ENCODE measurements at regions not wholly inside any gene's neighbourhood (a gene's known extent, or its start where the extent isn't known, plus 50 kb on each side); places are given as distances from the start of the nearest gene placed in this dataset.

DNA sequence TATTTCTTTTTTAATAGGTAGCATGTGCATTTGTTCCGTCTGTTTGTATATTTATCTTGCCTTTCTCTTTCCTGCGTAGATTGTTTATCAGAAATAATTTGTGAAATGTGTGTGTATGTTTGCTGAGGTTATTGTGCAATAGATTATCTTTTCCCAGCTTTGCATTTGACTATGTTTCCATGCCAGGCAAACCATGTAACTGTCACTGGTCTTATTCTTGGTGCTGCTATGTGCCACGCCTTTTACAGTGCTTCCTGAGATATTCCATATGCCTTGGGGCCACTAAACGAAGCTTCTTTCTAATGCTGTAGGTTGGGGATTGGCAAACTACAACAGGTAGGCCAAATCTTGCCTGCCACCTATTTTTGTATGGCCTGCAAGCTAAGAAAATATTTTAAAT, 598.8 kb downstream of the PLPP3 start:
- no peak for DNase-seq (ENCODE audit: low spot score)

DNA sequence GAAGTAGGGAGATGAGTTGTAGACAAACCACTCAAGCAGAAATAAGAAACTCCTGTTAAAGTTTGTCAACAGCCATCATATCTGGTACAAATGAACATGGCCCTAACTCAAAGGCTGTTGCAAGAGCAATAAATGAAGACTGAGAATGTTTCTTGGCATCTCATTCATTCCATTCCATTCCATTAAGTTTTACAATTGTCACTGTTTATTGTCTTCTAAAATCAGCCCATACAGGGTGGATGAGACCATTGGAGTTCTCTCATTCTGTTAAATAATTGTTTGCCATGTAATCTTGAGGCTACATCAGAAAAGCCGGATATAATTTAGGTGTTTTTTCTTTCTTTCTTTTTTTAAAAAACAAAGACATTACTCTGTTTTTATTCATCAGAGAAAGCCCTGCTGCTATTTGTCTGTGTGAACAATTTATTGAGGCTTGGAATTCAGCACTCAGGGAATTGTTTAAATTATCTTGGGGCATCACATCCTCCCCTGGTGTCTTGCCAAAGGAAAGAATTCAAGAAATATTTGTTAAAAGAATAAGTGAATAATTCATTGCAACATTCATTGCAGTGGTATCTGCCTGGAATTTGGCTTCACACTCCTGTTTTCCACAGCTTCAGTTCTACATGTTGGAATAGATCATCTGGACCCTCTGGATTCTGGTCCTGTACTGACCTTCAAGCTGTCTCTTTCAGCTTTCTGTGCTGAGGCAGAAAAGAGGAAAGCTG, 604.5 kb downstream of the PLPP3 start:
- DNase-seq (ENCODE audit: low spot score) = no peak

DNA sequence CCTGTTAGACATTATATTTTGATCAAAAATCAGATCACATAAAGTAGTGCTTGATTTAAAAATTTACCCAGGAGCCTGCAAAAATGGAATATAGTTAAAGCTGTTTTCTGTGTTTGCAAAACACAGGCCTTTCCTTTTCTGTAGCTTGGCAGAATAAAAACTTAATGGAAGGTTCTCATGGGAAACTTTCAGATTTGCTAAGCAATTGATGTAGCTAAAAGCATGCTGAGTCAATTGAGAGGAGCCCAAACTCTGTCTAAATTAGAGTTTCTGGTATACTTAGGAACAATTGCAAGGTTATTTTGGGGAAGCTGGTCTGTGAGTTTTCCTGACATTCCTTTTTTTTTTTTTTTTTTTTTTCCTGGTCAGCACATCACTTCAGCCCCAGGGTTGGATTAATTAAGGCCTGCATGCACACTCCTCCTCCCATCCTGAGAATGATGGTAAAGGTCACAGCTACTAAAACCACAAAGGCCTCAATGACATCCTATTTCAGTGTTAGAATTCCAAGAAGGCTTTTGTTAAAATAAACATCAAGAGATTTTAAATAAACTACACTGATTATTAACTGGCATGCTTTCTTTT, 608.7 kb downstream of the PLPP3 start:
- no peak for DNase-seq (ENCODE audit: low spot score)

DNA sequence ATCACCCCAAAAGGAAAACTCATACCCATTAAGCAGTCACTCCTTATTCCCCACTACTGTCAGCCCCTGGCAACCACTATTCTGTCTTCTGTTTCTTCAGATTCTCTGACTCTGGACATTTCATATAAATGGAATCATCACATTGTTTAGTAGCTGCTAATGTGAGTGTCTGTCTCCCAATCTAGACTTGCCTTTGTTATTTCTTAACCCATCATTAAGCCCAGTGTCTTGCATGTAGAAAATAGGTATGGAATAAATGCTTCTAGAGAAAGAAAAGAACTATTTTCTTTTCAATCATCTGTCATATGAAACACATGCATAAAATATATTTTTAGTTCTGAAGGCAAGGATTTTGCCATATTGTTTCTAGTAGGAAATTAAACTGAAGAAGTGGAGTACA, 610.0 kb downstream of the PLPP3 start:
- DNase-seq (ENCODE audit: low spot score) = no peak

DNA sequence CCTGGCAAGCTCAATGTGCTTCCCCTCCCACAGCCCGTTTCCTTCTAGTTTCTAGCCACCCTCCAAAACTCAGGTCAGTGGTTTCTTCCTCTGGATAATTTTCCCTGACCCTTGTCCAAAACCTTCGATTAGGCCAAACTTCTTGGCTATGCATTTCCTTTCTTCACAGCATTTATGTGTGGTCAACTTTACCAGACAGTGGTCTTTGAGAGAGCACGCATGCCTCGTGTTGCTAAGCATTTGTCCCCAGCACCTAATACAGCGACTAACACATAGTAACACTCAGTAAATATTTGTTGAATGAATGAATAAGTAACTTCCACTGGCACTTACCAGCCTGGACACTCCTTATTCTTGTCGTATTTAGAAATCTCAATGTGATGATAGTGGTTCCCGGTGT, 610.7 kb downstream of the PLPP3 start:
- no peak for DNase-seq (ENCODE audit: low spot score)

DNA sequence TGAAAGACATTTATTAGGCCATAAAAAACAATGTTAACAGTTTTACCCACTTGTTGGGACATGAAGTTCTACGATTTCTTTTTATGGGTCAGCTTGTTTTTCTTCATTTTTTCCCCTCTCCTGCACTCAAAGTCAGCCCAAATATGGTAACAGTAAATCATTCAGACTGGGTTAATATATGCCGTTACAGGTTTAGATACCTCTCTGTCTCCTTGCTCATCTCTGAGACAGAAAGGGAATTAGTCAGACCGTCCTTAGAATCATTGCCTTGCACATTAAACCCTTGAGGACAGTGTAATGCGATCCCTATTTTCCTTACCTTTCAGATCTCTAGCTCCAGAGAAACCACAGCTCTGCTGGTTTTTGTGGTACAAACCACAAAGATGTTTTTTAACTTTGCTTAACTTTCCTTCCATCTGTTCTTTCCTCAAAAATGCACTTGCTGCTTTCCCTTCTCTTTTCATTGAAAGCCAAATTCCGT, 613.3 kb downstream of the PLPP3 start:
- no peak for DNase-seq (ENCODE audit: low spot score)

DNA sequence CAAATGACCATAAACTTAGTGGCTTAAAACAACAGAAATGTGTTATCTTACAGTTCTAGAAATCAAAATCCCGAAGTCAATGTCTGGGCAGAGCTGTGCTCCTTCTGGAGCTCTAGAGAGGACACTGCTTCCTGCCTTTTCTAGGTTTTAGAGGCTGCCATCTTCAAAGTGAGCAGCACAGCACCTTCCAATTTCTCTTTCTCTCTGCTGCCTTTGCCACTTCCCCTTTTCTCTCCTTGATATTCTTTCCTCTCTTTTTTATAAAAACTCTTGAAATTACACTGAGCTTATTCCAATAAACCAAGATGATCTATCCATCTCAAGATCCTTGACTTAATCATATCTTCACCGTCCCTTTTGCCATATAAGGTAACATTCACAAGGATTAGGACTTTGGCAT, 616.9 kb downstream of the PLPP3 start:
- DNase-seq (ENCODE audit: low spot score) = no peak

DNA sequence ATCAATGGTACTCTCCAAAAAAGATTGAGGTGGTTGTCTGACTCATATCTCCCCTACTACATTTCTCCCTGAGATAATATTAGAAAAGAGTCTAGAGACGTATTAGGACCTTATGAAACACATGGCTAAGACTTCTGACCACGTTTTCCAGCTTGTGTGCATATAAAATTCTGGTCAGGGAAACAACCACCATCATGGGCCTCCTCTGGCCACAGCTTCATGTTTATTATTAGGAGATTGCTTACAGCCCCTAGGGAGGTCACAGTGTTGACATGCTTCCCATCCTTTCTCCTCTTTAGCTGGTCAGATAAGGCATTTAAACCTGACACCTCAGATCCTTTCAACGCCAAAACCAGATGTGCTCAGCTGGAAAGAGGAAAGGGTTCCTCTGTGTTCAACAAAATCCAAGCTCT, 620.2 kb downstream of the PLPP3 start:
- DNase-seq (ENCODE audit: low spot score) = no peak

DNA sequence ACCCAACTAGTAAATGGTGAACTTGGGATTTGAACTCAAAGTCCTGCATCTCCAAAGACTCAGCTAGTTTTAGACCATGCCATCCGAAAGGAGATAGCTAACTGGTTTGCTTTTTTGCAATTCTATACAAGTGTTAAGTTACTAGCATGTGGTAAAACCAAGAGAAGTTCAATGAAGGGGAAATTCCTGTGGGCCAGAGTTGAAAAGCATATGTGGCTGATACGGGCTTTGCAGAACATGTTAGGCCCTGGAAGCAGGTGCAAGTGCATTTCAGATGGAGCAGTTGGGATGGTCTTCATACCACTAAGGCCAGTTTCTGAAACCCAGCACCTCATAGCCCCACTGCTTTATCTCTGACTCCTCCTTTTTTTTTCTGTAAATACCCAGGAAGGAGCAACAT, 620.9 kb downstream of the PLPP3 start:
- no peak for DNase-seq (ENCODE audit: low spot score)

DNA sequence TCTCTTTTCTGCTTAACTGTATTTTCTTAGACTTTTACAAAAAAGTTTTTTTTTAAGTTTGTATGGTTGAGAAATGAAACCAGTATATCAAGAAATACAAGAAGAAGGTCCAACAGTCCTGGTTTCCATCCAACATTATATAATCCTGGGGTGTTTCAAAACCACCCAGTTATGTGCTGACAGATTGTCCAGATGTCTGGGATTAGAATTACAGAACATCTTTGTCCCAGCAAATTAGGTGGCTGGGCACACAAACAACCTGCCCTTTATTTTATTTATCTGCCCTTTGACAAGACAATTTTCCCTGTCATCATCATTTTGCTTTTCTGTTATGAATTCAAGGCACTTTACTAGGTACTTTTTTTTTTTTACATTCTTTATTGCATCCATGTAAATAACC, 622.1 kb downstream of the PLPP3 start:
- no peak for DNase-seq (ENCODE audit: low spot score)

DNA sequence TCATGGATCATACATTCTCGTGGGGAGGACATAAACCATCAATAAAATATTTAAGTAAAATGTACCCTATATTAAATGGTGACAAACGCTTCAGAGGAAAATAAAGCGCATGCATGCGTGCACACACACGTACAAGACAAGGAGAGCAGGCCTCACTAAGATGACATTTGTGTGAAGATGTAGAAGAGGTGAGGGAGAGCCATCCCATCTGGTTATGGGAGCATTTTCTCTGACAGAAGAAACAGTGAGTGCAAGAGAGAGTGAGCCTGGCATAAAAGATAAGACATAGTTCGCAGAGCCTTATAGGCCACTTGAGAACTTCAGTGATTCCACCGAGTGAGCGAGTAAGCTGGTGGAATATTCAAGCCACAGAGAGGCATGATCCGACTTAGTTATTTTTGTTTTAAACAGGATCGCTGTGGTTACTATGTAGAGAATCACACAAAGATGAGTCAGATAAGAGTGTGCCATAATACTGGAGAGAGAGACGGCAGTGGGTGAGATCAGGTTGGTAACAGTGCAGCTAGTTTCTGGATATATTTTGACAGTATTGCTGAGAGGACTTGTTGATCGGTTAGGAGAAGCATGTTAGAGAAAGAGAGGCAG, 624.2 kb downstream of the PLPP3 start:
- no peak for DNase-seq (ENCODE audit: low spot score)

DNA sequence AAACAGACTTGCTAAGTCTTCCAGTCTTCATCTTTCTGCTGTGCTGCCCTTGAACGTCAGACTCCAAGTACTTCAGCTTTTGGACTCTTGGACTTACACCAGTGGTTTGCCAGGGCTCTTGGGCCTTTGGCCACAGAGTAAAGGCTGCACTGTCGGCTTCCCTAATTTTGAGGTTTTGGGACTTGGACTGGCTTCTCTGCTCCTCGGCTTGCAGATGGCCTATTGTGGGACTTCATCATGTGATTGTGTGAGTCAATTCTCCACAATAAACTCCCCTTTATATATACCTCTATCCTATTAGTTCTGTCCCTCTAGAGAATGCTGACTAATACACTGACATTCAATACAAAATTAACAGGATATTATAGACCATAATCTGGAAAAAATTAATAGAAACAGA, 628.1 kb downstream of the PLPP3 start:
- DNase-seq (ENCODE audit: low spot score) = no peak

DNA sequence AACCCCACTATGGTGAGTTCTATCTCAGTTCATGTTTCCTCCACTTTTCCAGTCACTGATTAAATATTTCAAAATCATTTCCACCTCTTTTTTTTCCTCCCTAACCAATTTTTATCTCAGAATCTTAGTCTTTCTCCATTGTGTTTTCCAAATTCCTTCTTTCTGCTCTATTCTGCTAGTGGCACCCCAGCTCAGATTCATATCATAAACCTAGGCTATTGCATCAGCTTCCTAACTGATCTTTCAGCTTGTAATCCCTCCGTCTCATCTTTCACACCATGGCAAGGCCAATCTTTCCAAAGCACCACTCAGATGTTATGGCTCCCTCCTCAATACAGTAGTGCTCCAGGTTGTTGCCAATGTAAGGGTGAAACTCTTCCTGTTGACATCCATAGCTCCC, 631.9 kb downstream of the PLPP3 start:
- DNase-seq (ENCODE audit: low spot score) = no peak

DNA sequence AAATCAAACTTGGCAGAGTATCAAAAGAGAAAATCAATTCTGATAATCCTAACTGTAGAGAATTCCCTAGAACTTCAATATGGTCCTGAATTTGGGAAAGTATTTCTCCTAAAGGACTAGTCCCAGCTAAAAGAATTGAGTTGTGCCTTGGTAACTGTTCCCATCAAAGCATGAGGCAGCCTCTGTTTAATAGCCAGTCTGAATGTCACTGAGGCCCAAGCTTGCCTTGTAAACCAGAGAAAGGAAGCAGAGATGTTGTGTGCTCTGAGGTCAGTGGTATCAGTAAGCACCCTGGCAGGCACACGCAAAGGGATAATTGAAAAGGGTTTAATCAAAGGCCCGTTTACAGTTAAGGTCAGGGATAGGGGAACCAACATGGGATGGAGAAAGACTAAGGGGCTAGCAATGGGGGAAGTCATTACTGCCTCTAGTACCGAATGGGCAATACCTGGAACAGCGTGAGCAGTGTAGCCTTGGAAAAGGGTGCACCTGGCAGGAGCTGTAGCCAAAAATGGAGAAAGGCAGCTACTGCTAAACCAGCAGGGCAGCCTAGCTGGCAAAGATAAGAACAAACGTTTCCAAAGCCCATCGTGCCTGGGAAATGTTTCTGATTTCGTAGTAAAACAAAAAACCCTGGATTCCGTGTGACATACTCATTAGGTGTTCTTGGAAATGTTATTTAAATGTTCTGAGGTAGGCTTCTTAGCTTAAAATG, 635.5 kb downstream of the PLPP3 start:
- DNase-seq (ENCODE audit: low spot score) = no peak

DNA sequence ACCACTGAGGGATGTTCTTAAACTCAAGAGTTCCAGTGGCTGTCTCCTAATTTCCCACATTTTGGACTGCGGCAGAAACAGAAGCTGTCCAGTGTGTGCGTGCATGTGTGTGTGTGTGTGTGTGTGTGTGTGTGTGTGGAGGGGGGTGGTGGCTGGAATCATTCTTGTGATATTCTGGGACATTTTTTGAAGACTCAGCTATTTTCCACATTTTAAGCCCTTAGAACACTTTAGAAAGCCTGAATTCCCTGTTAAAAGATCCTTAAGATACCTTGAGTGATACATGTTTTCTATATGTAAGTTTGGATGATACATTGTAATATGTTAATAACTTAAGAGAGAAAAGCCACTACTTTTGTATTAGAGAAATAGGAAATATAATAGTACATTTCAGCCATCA, 636.4 kb downstream of the PLPP3 start:
- DNase-seq (ENCODE audit: low spot score) = no peak

DNA sequence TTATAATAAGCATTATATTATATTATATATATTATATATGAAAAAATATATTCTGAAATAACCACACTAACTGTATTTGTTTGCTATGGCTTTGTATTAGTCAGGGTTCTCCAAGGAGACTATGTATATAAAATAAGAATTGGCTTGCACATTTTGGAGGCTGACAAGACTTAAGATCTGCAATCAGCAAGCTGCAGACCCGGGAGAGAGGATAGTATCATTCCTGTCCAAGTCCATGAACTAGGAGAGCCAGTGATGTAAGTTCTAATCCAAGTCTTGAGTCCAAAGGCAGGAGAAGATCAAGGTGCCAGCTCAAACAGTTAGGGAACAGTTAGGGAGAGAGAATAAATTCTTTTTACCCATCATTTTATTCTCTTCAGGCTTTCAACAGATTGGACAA, 639.5 kb downstream of the PLPP3 start:
- DNase-seq (ENCODE audit: low spot score) = no peak

DNA sequence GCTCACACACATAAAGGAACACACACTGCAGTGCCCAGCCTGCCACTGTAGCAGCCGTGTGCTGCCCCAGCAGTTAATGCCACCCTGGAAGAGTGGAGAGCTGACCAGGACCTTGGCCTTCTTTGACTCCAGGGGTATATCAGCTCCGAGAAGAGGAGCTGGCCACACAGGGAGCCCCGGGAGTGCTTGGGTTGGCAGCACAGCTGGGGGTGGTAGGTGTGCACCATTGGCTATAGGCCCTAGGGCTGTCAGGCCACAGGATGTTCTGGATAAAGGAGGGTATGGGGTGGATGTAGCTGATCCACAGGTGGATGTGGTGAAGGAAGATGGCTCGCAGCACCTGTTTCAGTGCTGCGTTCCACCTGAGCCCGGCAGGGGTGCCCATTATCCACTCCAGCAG, 640.5 kb downstream of the PLPP3 start:
- DNase-seq (ENCODE audit: low spot score) = no peak

DNA sequence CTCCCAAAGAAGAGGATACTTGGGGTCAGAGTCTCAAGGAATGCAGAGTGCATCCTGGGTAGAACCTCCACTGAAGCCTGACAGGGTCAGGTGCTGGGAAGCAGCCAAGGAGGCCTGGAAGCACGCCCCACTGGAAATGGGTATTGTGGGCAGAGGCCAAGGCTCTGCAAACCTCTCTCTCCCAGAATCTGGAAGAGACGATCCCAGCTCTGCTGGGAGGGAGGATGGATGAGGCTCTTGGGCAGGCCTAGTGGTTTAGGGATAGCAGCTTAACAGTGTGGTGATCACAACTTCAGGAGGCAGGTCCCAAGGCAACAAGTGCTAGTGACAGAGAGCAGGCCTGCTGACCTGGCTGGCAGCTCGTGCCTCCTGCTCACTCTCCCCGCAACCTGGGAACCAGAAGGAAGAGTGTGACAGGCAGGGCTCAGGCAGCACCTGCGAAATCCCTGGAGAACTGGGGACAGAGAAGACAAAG, 641.0 kb downstream of the PLPP3 start:
- DNase-seq (ENCODE audit: low spot score) = no peak

DNA sequence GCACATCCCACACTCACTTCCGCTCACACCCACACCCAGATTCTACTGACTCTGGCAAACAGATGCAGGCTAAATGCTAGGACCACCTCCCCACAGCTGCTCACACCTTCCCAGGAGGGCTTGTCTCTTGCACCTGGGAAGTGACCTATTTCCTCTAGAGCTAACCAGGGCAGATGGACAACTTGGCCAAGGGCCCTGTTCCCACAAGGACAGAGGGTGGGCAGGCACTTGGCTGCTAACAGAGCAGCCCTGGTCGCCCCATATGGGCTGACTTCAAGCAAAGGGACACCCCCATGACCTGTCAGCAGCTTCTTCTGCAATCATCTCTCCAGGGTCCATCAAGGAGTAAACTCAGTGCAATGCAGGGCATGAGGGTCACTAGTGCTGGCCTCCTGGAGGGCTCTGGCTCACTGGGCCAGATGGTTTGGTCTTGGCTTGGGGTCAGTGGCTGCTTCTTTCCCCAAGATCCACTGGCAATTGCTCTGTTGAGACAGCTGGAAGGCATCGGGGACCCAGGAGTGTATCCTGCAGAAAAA, 641.5 kb downstream of the PLPP3 start:
- no peak for DNase-seq (ENCODE audit: low spot score)

DNA sequence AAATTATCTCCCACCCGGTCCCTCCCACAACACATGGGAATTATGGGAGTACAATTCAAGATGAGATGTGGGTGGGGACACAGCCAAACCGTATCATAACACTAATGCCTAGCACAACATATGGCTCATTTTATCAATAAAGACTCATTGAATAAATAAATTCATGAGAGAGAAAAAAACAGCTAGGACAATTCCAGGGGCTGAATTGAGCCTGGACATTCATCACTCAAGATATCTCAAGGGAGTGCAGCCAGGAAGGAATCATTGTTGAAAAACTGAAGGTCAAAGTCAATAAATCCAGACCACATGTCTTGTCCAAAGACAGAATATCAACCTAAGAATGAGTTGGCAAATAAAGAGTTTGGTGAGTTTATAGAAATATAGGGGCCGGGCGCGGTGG, 644.1 kb downstream of the PLPP3 start:
- DNase-seq (ENCODE audit: low spot score) = no peak

DNA sequence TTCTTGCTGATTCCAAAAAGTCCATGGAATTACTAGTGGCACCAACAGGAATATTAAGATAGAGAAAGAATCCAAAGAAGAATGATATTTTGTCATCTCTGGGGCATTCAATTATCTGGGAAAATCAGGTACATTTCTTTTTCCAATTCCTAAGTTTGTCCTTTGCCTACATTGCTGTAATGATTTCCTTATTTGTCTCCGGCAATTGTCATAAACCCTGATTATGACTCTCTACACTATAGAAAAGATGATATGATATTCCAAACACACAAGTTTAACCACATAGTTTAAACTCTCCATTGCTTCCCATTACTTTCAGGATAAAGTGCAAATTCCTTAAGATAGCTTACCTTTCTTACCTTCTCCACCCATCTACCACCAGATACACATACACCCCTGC, 647.0 kb downstream of the PLPP3 start:
- no peak for DNase-seq (ENCODE audit: low spot score)

DNA sequence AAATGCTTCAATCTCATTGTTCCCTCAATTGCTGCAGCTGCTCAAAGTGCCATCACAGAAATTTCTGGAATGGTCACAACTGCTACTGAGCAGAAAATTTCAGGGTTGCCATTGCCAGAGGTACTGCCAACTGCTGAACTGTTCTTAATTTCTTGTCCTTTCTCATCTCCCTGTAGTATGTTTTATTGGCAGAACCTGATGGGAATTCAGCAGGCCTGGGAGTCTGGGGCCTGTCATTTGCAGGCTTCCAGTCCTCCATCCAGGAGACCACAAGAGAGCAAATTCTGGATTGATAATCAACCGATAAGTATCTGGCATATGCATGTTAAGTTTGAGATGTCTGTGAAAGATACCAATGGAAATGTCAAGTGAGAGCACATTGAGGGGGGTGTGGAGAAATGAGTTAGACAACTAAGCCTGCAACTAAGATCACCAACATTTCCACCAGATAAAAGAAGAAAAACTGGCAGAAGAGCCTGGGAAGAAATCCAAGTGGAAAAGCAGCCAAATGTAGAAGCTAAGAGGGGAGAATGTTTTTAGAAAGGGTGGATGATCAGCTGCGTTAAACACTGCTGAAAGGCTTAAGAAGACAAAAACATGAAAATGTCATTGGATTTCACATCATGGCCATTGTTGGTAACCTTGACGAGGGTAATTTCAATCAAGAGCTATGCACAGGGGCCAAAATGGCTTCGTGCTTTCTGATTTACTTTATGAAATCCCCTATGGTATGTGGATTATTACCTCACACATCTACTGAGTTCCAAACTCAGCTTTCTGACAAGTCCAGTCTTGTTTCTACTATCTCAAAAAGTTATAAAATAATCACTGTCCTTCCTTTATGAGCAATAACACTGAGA, 648.1 kb downstream of the PLPP3 start:
- no peak for DNase-seq (ENCODE audit: low spot score)
